B cell (primary cell): ENCODE measurements at regions not wholly inside any gene's neighbourhood (a gene's known extent, or its start where the extent isn't known, plus 50 kb on each side); places are given as distances from the start of the nearest gene placed in this dataset.

Source experiments
- ATAC-seq: fragments of 200-7000 bp; cut with Tn5 transposase; one replicate; pipeline ENCODE4 v1.10.0; 2021; ENCODE audit warnings: low read depth, mild to moderate bottlenecking, moderate number of reproducible peaks, moderate library complexity
- CTCF ChIA-PET: fragments of 350-600 bp; sonication (Branson Sonifier 250); formaldehyde crosslinking; loops from one replicate; lab custom pipeline; 2021; ENCODE audit warnings: antibody characterized with exemption, inconsistent platforms; lab: Charles Lee
- POLR2A ChIA-PET: fragments of 350-600 bp; sonication (Branson Sonifier 250); formaldehyde crosslinking; loops from one replicate; lab custom pipeline; 2021; ENCODE audit warnings: antibody characterized with exemption; lab: Charles Lee
- DNase-seq: peaks from one replicate; pipeline ENCODE4 v3.0.0; 2013
- H2AFZ ChIP-seq: 2 replicates; pipeline ENCODE4 v1.6.1; 2012; ENCODE audit warnings: mild to moderate bottlenecking, low read depth, low read length; ENCODE audit not compliant: insufficient read depth, poor library complexity, severe bottlenecking
- H3K27ac ChIP-seq, 2 donors: 1 replicate in 1 of 2; 2 replicates in 1 of 2; pipeline ENCODE4 v1.5.1; 2012 to 2013; ENCODE audit warnings: low read length in 2 of 2, mild to moderate bottlenecking in 2 of 2, moderate library complexity in 1 of 2
- H3K27me3 ChIP-seq, 4 experiments: fragments of 200-600 bp in 1 of 4; sonication (generic) in 1 of 4; replicated peaks in 1 of 4; 1 replicate in 2 of 4; 2 replicates in 2 of 4; pipeline versions ENCODE4 v1.6.1 to v1.7.0; 2013 to 2016; ENCODE audit warnings: low read length in 3 of 4, mild to moderate bottlenecking in 2 of 4, mixed read lengths in 1 of 4, moderate library complexity in 1 of 4; ENCODE audit not compliant: insufficient read depth in 4 of 4, control insufficient read depth in 3 of 4; ENCODE audit errors: control extremely low read depth in 1 of 4
- H3K36me3 ChIP-seq, 2 experiments: replicated peaks in 1 of 2; 1 replicate in 1 of 2; 2 replicates in 1 of 2; pipeline versions ENCODE4 v1.6.1 to v1.7.1; 2013; ENCODE audit warnings: low read length in 1 of 2; ENCODE audit not compliant: insufficient read depth in 2 of 2, control insufficient read depth in 1 of 2; ENCODE audit errors: control extremely low read depth in 1 of 2, extremely low read depth in 1 of 2
- H3K4me1 ChIP-seq, 2 donors: fragments of 200-600 bp in 1 of 2; sonication (generic) in 1 of 2; 1 replicate in 1 of 2; 2 replicates in 1 of 2; pipeline versions ENCODE4 v1.5.1 to v1.6.1; 2013 to 2017; ENCODE audit warnings: low read length in 2 of 2; ENCODE audit not compliant: control insufficient read depth in 2 of 2, insufficient read depth in 2 of 2
- H3K4me2 ChIP-seq: replicated peaks from 2 replicates; pipeline ENCODE3; 2012; ENCODE audit warnings: mild to moderate bottlenecking, low read depth, low read length; ENCODE audit not compliant: poor library complexity, severe bottlenecking
- H3K4me3 ChIP-seq, 5 experiments: fragments of 200-600 bp in 1 of 5; sonication (generic) in 1 of 5; 1 replicate in 3 of 5; 2 replicates in 2 of 5; pipeline versions ENCODE4 v1.5.1 to v1.7.0; 2011 to 2016; ENCODE audit warnings: low read length in 4 of 5, mild to moderate bottlenecking in 4 of 5, low read depth in 2 of 5, control low read depth in 1 of 5, moderate library complexity in 1 of 5; ENCODE audit not compliant: insufficient read depth in 1 of 5; ENCODE audit errors: control extremely low read depth in 1 of 5, extremely low read depth in 1 of 5
- H3K79me2 ChIP-seq: fragments of 200-600 bp; sonication (generic); one replicate; pipeline ENCODE4 v1.6.0; 2016; ENCODE audit warnings: low read length; ENCODE audit not compliant: control insufficient read depth, insufficient read depth
- H3K9ac ChIP-seq: fragments of 200-600 bp; sonication (generic); 2 replicates; pipeline ENCODE4 v1.6.1; 2017; ENCODE audit warnings: mild to moderate bottlenecking, low read length, moderate library complexity
- H3K9me3 ChIP-seq, 3 donors: one replicate each; pipeline versions ENCODE4 v1.6.1 to v1.7.1; 2013; ENCODE audit warnings: low read length in 2 of 3; ENCODE audit not compliant: control insufficient read depth in 2 of 3, insufficient read depth in 1 of 3; ENCODE audit errors: control extremely low read depth in 1 of 3
- H4K20me1 ChIP-seq: 2 replicates; pipeline ENCODE4 v1.6.0; 2012; ENCODE audit warnings: mild to moderate bottlenecking, low read length; ENCODE audit not compliant: insufficient read depth, control insufficient read depth, poor library complexity, severe bottlenecking
- H3K27ac Mint-ChIP-seq: one replicate; pipeline ENCODE4 v1.8.0; 2021; ENCODE audit warnings: mixed read lengths
- H3K27me3 Mint-ChIP-seq: one replicate; pipeline ENCODE4 v1.8.0; 2021; ENCODE audit warnings: mixed read lengths
- H3K4me1 Mint-ChIP-seq: one replicate; pipeline ENCODE4 v1.8.0; 2021; ENCODE audit warnings: mixed read lengths
- H3K4me3 Mint-ChIP-seq: one replicate; pipeline ENCODE4 v1.8.0; 2021; ENCODE audit warnings: mixed read lengths
- H3K9me3 Mint-ChIP-seq: one replicate; pipeline ENCODE4 v1.8.0; 2022; ENCODE audit warnings: mixed read lengths; ENCODE audit not compliant: insufficient read depth
- CTCF ChIP-seq: fragments of 200-600 bp; IDR thresholded peaks from one replicate; pipeline ENCODE4 v1.8.0; 2022; ENCODE audit warnings: antibody characterized with exemption, mild to moderate bottlenecking
- EZH2 ChIP-seq: IDR thresholded peaks from 2 replicates; pipeline ENCODE4 v1.6.1; 2012; ENCODE audit warnings: borderline replicate concordance, low read depth, mild to moderate bottlenecking, moderate library complexity, low read length; ENCODE audit not compliant: insufficient read depth, poor library complexity, severe bottlenecking
- WGBS: methylation state at CpG from one replicate; pipeline ENCODE4 v1.1.5; 2013; ENCODE audit warnings: missing lambda C conversion rate; ENCODE audit not compliant: insufficient coverage; 5-methylcytosine and 5-hydroxymethylcytosine counted together
- intact Hi-C: fragments of 100-400 bp; cut with micrococcal nuclease; formaldehyde crosslinking; loops from one replicate; pipeline ENCODE4 v1.10.0; 2022

- ChIA-PET POLR2A (interaction anchor here (0.7 to 1.4 kb wide), 2 partner anchors 125 to 144 kb away, joined by 3 read pairs; partner anchors contain the start of gene EIF4G2), CTCF (interaction anchor here (0.6 to 6.1 kb wide), 38 partner anchors 9 to 864 kb away, joined by 3 to 155 read pairs (median 5); partner anchors contain the start of genes EIF4G2 and ZBED5)
- intact Hi-C loops: loop anchor here (5.0 to 10.0 kb wide), 5 partner anchors 43 to 908 kb away; partner anchors contain the start of genes EIF4G2, GALNT18 and USP47
- Histone ChIP-seq H3K79me2 (no peaks in the 10 kb centered on the region), H3K36me3 (no peaks in the 10 kb centered on the region), H3K4me1 (peaks cover 22 to 24% of the 10 kb centered on the region in 2 donors), H3K27me3 (peaks cover 0 to 36% (median 23%) of the 10 kb centered on the region in 4 experiments), H3K4me3 (peak overlapping the region; percentile 38 to 68 (median 58)), H3K4me2 (peak overlapping the region; percentile 78), H2AFZ (peak overlapping the region; percentile 73), H3K9ac (peak overlapping the region; percentile 59), H3K9me3 (no peaks in the 10 kb centered on the region), H4K20me1 (no peaks in the 10 kb centered on the region), H3K27ac (no peak overlapping the region)
- 3% methylated on average over 3 of the region's 9 CpGs for WGBS
- Mint-ChIP-seq H3K27ac (no peak overlapping the region), H3K4me1 (peaks cover 16% of the 10 kb centered on the region), H3K27me3 (peaks cover 19% of the 10 kb centered on the region), H3K9me3 (no peaks in the 10 kb centered on the region), H3K4me3 (peak overlapping the region; percentile 79)
- TF ChIP-seq EZH2 (no peak), CTCF (no peak)
- ATAC-seq (no peak), DNase-seq (peak; percentile 38)
Measured at GRCh38 chr11:10934293-10934860, 76.5 kb upstream of the ZBED5 start.
